Neural crest cell (in vitro differentiated cells): ENCODE measurements at regions not wholly inside any gene's neighbourhood (a gene's known extent, or its start where the extent isn't known, plus 50 kb on each side); places are given as distances from the start of the nearest gene placed in this dataset.
A peak's percentile ranks its signal among the peaks of the same experiment; 100 is the strongest.

Experiments
- DNase-seq: peaks from one replicate; pipeline ENCODE4 v3.0.0; 2021; ENCODE audit warnings: low read depth, mixed read lengths, low spot score
- H3K27ac Mint-ChIP-seq: one replicate; pipeline ENCODE4 v1.8.0; 2021; ENCODE audit warnings: mild to moderate bottlenecking, mixed read lengths; ENCODE audit not compliant: unreplicated experiment
- H3K27me3 Mint-ChIP-seq: 2 replicates; pipeline ENCODE4 v1.8.0; 2021; ENCODE audit warnings: low read depth, mild to moderate bottlenecking, mixed read lengths
- H3K36me3 Mint-ChIP-seq: 2 replicates; pipeline ENCODE4 v1.8.0; 2021; ENCODE audit warnings: low read depth, mild to moderate bottlenecking, mixed read lengths
- H3K4me1 Mint-ChIP-seq: 2 replicates; pipeline ENCODE4 v1.8.0; 2021; ENCODE audit warnings: mixed read lengths
- H3K4me3 Mint-ChIP-seq: one replicate; pipeline ENCODE4 v1.8.0; 2021; ENCODE audit warnings: mild to moderate bottlenecking, mixed read lengths
- H3K9me3 Mint-ChIP-seq: 2 replicates; pipeline ENCODE4 v1.8.0; 2021; ENCODE audit warnings: mixed read lengths
- CTCF ChIP-seq: fragments of 200-600 bp; sonication (generic); conservative IDR thresholded peaks from 2 replicates; pipeline ENCODE4 v1.5.0; 2021; ENCODE audit warnings: antibody characterized with exemption, mild to moderate bottlenecking

- DNase-seq = no peak
- Mint-ChIP-seq H3K4me3 (no peak overlapping the region), H3K4me1 (peaks cover 10% of the 10 kb centered on the region), H3K36me3 (no peaks in the 10 kb centered on the region), H3K27ac (no peak overlapping the region), H3K27me3 (no peaks in the 10 kb centered on the region), H3K9me3 (peaks cover 2% of the 10 kb centered on the region)
- TF ChIP-seq CTCF = no peak
Measured at GRCh38 chr1:94627771-94628498, 86.4 kb upstream of the F3 start.

GRCh38 chr1:94624203-94624602 is 82.6 kb upstream of the F3 start:
- no peaks in the 10 kb centered on the region for H3K27me3 Mint-ChIP-seq
- DNase-seq = no peak
- no peak overlapping the region for H3K4me3 Mint-ChIP-seq
- H3K9me3 Mint-ChIP-seq = no peaks in the 10 kb centered on the region
- H3K27ac Mint-ChIP-seq = no peak overlapping the region
- H3K36me3 Mint-ChIP-seq = no peaks in the 10 kb centered on the region
- no peak for TF ChIP-seq CTCF
- H3K4me1 Mint-ChIP-seq = peaks cover 17% of the 10 kb centered on the region

- H3K9me3 Mint-ChIP-seq = no peaks in the 10 kb centered on the region
- no peak for DNase-seq
- H3K4me1 Mint-ChIP-seq = peaks cover 17% of the 10 kb centered on the region
- H3K27me3 Mint-ChIP-seq = no peaks in the 10 kb centered on the region
- H3K27ac Mint-ChIP-seq = peak overlapping the region; percentile 50
- H3K36me3 Mint-ChIP-seq = no peaks in the 10 kb centered on the region
- no peak overlapping the region for H3K4me3 Mint-ChIP-seq
- TF ChIP-seq CTCF = no peak
Measured at GRCh38 chr1:94623560-94624148, 82.1 kb upstream of the F3 start.

GRCh38 chr1:94622757-94623156 is 81.2 kb upstream of the F3 start:
- Mint-ChIP-seq H3K27ac (peak overlapping the region; percentile 87), H3K27me3 (no peaks in the 10 kb centered on the region), H3K4me3 (no peak overlapping the region), H3K9me3 (no peaks in the 10 kb centered on the region), H3K36me3 (no peaks in the 10 kb centered on the region), H3K4me1 (peaks cover 17% of the 10 kb centered on the region)
- DNase-seq = no peak
- no peak for TF ChIP-seq CTCF

- no peaks in the 10 kb centered on the region for H3K27me3 Mint-ChIP-seq
- TF ChIP-seq CTCF = no peak
- no peak overlapping the region for H3K4me3 Mint-ChIP-seq
- H3K27ac Mint-ChIP-seq = no peak overlapping the region
- H3K9me3 Mint-ChIP-seq = no peaks in the 10 kb centered on the region
- no peaks in the 10 kb centered on the region for H3K36me3 Mint-ChIP-seq
- H3K4me1 Mint-ChIP-seq = peaks cover 19% of the 10 kb centered on the region
- no peak for DNase-seq
Measured at GRCh38 chr1:94621802-94622201, 80.2 kb upstream of the F3 start.
